ENCODE measurements at regions not wholly inside any gene's neighbourhood (a gene's known extent, or its start where the extent isn't known, plus 50 kb on each side); places are given as distances from the start of the nearest gene placed in this dataset.

GRCh38 chr10:6916601-6917000, 336.5 kb upstream of the PRKCQ start:
- TF ChIP-seq, protein P1, sequence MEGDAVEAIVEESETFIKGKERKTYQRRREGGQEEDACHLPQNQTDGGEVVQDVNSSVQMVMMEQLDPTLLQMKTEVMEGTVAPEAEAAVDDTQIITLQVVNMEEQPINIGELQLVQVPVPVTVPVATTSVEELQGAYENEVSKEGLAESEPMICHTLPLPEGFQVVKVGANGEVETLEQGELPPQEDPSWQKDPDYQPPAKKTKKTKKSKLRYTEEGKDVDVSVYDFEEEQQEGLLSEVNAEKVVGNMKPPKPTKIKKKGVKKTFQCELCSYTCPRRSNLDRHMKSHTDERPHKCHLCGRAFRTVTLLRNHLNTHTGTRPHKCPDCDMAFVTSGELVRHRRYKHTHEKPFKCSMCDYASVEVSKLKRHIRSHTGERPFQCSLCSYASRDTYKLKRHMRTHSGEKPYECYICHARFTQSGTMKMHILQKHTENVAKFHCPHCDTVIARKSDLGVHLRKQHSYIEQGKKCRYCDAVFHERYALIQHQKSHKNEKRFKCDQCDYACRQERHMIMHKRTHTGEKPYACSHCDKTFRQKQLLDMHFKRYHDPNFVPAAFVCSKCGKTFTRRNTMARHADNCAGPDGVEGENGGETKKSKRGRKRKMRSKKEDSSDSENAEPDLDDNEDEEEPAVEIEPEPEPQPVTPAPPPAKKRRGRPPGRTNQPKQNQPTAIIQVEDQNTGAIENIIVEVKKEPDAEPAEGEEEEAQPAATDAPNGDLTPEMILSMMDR (IDR thresholded peaks at IDR 0.05) = no peak
- TF ChIP-seq POLR2A (IDR thresholded peaks at IDR 0.05) (no peak), EP300 (IDR thresholded peaks at IDR 0.05) (no peak)
